Natural killer cell (primary cell): ENCODE measurements at regions not wholly inside any gene's neighbourhood (a gene's known extent, or its start where the extent isn't known, plus 50 kb on each side); places are given as distances from the start of the nearest gene placed in this dataset.

Experiments
- ATAC-seq, 3 donors: fragments of 150-1000 bp in 2 of 3; fragments of 200-7000 bp in 1 of 3; cut with Tn5 transposase; 1 replicate in 1 of 3; 2 replicates in 2 of 3; pipeline ENCODE4 v1.10.0; 2021; ENCODE audit warnings: mild to moderate bottlenecking in 2 of 3, moderate library complexity in 2 of 3
- DNase-seq, 2 donors: peaks; one replicate each; pipeline versions ENCODE4 v3.0.0 to v3.0.0-alpha.2; 2013 to 2021; ENCODE audit warnings: mixed read lengths in 1 of 2
- H3K27ac ChIP-seq: one replicate; pipeline ENCODE4 v1.5.1; 2013; ENCODE audit warnings: mild to moderate bottlenecking, low read length
- H3K27me3 ChIP-seq: one replicate; pipeline ENCODE4 v1.6.1; 2013; ENCODE audit warnings: low read length; ENCODE audit not compliant: control insufficient read depth, insufficient read depth
- H3K36me3 ChIP-seq: one replicate; pipeline ENCODE4 v1.6.1; 2013; ENCODE audit warnings: low read length; ENCODE audit not compliant: control insufficient read depth, insufficient read depth
- H3K4me1 ChIP-seq: one replicate; pipeline ENCODE4 v1.6.1; 2013; ENCODE audit warnings: low read length; ENCODE audit not compliant: control insufficient read depth, insufficient read depth
- H3K4me3 ChIP-seq: one replicate; pipeline ENCODE4 v1.5.1; 2013; ENCODE audit warnings: low read length
- H3K9me3 ChIP-seq: one replicate; pipeline ENCODE4 v1.6.1; 2013; ENCODE audit warnings: low read length; ENCODE audit not compliant: control insufficient read depth, insufficient read depth
- H3K27ac Mint-ChIP-seq, 2 donors: one replicate each; pipeline ENCODE4 v1.8.0; 2022; ENCODE audit warnings: mild to moderate bottlenecking in 2 of 2, mixed read lengths in 2 of 2, moderate library complexity in 1 of 2
- H3K27me3 Mint-ChIP-seq, 2 donors: one replicate each; pipeline ENCODE4 v1.8.0; 2022; ENCODE audit warnings: low read depth in 2 of 2, mixed read lengths in 2 of 2
- H3K36me3 Mint-ChIP-seq: one replicate; pipeline ENCODE4 v1.8.0; 2022; ENCODE audit warnings: mixed read lengths
- H3K4me1 Mint-ChIP-seq, 2 donors: one replicate each; pipeline ENCODE4 v1.8.0; 2022; ENCODE audit warnings: mixed read lengths in 2 of 2
- H3K4me3 Mint-ChIP-seq: one replicate; pipeline ENCODE4 v1.8.0; 2022; ENCODE audit warnings: mild to moderate bottlenecking, moderate library complexity, mixed read lengths
- H3K9me3 Mint-ChIP-seq, 2 donors: one replicate each; pipeline ENCODE4 v1.8.0; 2022; ENCODE audit warnings: mixed read lengths in 2 of 2
- WGBS: methylation state at CpG from one replicate; pipeline ENCODE4 v1.1.7; 2013; ENCODE audit warnings: missing lambda C conversion rate; ENCODE audit not compliant: insufficient coverage; 5-methylcytosine and 5-hydroxymethylcytosine counted together
- intact Hi-C: fragments of 100-400 bp; cut with micrococcal nuclease; formaldehyde crosslinking; loops from one replicate; pipeline ENCODE4 v1.14.2; 2022
- TF ChIP-seq, protein P1 (sequence below): fragments of 200-600 bp; IDR thresholded peaks from one replicate; pipeline ENCODE4 v1.8.0; 2022; ENCODE audit warnings: antibody characterized with exemption

DNA sequence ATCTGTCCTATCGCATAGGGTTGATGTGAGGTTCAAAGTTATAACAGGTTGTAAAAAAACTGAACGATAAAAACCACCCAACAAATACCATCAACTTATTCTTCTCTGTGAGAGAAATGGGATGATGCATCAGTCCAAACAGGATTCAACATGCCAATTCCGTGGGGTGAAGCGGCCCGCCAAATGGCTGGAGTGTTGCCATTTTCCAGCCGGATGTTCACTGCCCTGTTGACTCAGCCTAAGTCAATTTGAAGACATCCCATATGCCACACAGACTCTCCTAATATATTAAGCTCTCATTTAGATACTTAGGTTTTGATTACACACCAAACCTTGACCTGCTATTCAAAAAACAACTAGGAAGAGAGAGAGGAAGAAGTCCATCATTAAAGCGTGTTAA, 311.1 kb downstream of the VPS13C start:
- Histone ChIP-seq H3K9me3 (no peaks in the 10 kb centered on the region), H3K4me3 (no peak overlapping the region), H3K27ac (no peak overlapping the region), H3K36me3 (no peaks in the 10 kb centered on the region), H3K27me3 (no peaks in the 10 kb centered on the region), H3K4me1 (peaks cover 13% of the 10 kb centered on the region)
- intact Hi-C loops = no loop called here
- TF ChIP-seq, protein P1, sequence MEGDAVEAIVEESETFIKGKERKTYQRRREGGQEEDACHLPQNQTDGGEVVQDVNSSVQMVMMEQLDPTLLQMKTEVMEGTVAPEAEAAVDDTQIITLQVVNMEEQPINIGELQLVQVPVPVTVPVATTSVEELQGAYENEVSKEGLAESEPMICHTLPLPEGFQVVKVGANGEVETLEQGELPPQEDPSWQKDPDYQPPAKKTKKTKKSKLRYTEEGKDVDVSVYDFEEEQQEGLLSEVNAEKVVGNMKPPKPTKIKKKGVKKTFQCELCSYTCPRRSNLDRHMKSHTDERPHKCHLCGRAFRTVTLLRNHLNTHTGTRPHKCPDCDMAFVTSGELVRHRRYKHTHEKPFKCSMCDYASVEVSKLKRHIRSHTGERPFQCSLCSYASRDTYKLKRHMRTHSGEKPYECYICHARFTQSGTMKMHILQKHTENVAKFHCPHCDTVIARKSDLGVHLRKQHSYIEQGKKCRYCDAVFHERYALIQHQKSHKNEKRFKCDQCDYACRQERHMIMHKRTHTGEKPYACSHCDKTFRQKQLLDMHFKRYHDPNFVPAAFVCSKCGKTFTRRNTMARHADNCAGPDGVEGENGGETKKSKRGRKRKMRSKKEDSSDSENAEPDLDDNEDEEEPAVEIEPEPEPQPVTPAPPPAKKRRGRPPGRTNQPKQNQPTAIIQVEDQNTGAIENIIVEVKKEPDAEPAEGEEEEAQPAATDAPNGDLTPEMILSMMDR = no peak
- H3K9me3 Mint-ChIP-seq = peaks cover 0 to 2% of the 10 kb centered on the region in 2 donors
- H3K4me1 Mint-ChIP-seq = no peaks in the 10 kb centered on the region
- 85% methylated on average over 5 of the region's 7 CpGs for WGBS
- H3K36me3 Mint-ChIP-seq = no peaks in the 10 kb centered on the region
- H3K4me3 Mint-ChIP-seq = no peak overlapping the region
- H3K27ac Mint-ChIP-seq = no peak overlapping the region
- ATAC-seq (no peak), DNase-seq (no peak)
- H3K27me3 Mint-ChIP-seq = peaks cover 11 to 18% of the 10 kb centered on the region in 2 donors

DNA sequence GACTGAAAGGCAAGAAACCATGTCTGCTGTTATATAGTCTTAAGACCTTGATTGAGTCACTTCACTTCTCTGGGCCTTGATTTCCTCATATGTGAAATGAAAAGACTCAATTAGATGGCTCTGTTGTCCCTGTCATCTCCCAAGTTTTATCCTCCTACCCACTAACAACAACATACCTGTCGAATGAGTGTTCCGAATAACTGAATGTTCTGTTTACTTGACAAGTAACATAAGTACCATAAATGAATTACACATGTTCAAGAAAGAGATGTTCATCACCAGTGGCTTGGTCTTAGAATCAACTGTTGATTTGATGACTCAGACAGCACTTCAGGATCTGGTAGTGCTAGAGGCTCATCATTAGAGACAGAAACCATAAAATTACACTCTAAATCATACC, 311.7 kb downstream of the VPS13C start:
- no peak overlapping the region for H3K27ac Mint-ChIP-seq
- Histone ChIP-seq H3K27ac (no peak overlapping the region), H3K9me3 (no peaks in the 10 kb centered on the region), H3K36me3 (no peaks in the 10 kb centered on the region), H3K27me3 (no peaks in the 10 kb centered on the region), H3K4me3 (no peak overlapping the region), H3K4me1 (peaks cover 10% of the 10 kb centered on the region)
- no peaks in the 10 kb centered on the region for H3K36me3 Mint-ChIP-seq
- TF ChIP-seq, protein P1 = no peak
- H3K4me3 Mint-ChIP-seq = no peak overlapping the region
- H3K4me1 Mint-ChIP-seq = no peaks in the 10 kb centered on the region
- H3K27me3 Mint-ChIP-seq = peaks cover 12 to 21% of the 10 kb centered on the region in 2 donors
- H3K9me3 Mint-ChIP-seq = no peaks in the 10 kb centered on the region
- DNase-seq = no peak
- 92% methylated on average over 2 of the region's 2 CpGs for WGBS
- no peak for ATAC-seq
- intact Hi-C loops = no loop called here

DNA sequence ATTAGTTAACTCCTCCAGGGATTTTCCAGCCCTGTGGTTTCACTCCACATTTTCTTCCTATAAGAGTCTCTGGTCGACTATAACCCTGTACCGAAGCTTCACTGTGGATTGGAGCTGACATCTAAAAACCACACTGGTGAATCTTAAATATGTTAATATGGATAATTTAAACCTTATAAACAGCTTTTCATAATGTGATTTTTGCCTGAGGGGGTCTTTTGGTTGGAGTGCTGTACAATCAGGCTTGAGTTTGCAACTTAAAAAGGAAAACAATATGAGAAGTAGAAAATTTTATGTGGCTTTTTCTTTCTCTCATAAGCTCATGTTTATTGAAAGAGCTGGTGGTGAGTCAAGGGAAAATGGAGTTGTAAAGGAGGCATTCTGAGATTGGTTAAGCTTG, 313.7 kb downstream of the VPS13C start:
- Histone ChIP-seq H3K27me3 (no peaks in the 10 kb centered on the region), H3K36me3 (no peaks in the 10 kb centered on the region), H3K4me3 (no peak overlapping the region), H3K9me3 (no peaks in the 10 kb centered on the region), H3K27ac (no peak overlapping the region), H3K4me1 (no peaks in the 10 kb centered on the region)
- intact Hi-C loops = no loop called here
- Mint-ChIP-seq H3K27ac (no peak overlapping the region), H3K27me3 (peaks cover 14 to 25% of the 10 kb centered on the region in 2 donors), H3K9me3 (no peaks in the 10 kb centered on the region), H3K4me3 (no peak overlapping the region), H3K36me3 (no peaks in the 10 kb centered on the region), H3K4me1 (no peaks in the 10 kb centered on the region)
- DNase-seq (no peak), ATAC-seq (no peak)
- WGBS = 80% methylated on average over 2 of the region's 2 CpGs
- TF ChIP-seq, protein P1 = no peak

DNA sequence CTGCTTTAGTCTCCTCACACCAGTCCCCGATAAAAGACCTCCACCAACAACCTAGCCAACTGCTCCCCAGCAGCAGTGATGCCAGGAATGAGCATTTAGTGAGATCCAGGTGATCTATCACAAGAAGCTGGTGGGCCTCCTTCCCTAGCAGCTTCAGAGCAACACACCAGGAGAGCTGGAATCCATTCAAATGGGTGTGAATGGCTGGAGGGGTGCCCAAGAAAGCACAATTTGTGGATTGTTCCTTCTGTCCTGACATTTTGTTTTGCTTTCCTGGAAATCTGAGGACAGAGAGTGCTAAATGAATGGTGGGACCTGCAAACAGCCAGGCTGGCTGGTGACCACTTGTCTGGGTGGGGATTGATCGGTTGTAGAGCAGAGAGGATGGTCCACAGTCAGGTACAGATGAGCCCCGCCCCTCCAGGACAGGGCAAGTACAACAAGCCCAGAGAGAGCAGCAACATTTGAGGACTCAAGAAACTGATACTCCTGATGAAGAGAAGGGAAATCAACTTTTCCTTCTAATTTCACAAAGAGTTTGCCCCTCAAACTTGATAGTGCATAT, 316.8 kb downstream of the VPS13C start:
- Mint-ChIP-seq H3K9me3 (no peaks in the 10 kb centered on the region), H3K27ac (no peak overlapping the region), H3K36me3 (no peaks in the 10 kb centered on the region), H3K27me3 (peaks cover 12 to 25% of the 10 kb centered on the region in 2 donors), H3K4me3 (no peak overlapping the region), H3K4me1 (no peaks in the 10 kb centered on the region)
- DNase-seq (no peak), ATAC-seq (no peak)
- no peaks in the 10 kb centered on the region for H3K9me3 ChIP-seq
- H3K4me1 ChIP-seq = no peaks in the 10 kb centered on the region
- H3K27ac ChIP-seq = no peak overlapping the region
- intact Hi-C loops = no loop called here
- TF ChIP-seq, protein P1 = no peak
- H3K36me3 ChIP-seq = no peaks in the 10 kb centered on the region
- WGBS = 86% methylated on average over 3 of the region's 3 CpGs
- no peak overlapping the region for H3K4me3 ChIP-seq
- H3K27me3 ChIP-seq = no peaks in the 10 kb centered on the region
